ENCODE measurements at regions not wholly inside any gene's neighbourhood (a gene's known extent, or its start where the extent isn't known, plus 50 kb on each side); places are given as distances from the start of the nearest gene placed in this dataset.

GRCh38 chr5:3251784-3252183 lies 343.8 kb upstream of the IRX1 start:
- Histone ChIP-seq H3K9me3 (no peaks in the 10 kb centered on the region), H3K4me3 (no peak overlapping the region), H3K27ac (no peak overlapping the region), H3K4me1 (ENCODE audit: control insufficient read depth in 1 of 2, low read depth in 2 of 2) (no peaks in the 10 kb centered on the region), H3K27me3 (replicated peaks; ENCODE audit: insufficient read depth) (no peaks in the 10 kb centered on the region), H3K36me3 (no peaks in the 10 kb centered on the region)
- DNase-seq (ENCODE audit: low spot score), result no peak
- TF ChIP-seq CTCF (IDR thresholded peaks at IDR 0.05), result no peak
- ATAC-seq (ENCODE audit: insufficient number of reproducible peaks, low FRiP score, low read depth), result no peak

- Histone ChIP-seq H3K36me3 (no peaks in the 10 kb centered on the region), H3K27me3 (replicated peaks; ENCODE audit: insufficient read depth) (no peaks in the 10 kb centered on the region), H3K27ac (no peak overlapping the region), H3K9me3 (no peaks in the 10 kb centered on the region), H3K4me1 (ENCODE audit: control insufficient read depth in 1 of 2, low read depth in 2 of 2) (no peaks in the 10 kb centered on the region), H3K4me3 (no peak overlapping the region)
- ATAC-seq (ENCODE audit: insufficient number of reproducible peaks, low FRiP score, low read depth) (no peak), DNase-seq (ENCODE audit: low spot score) (no peak)
- TF ChIP-seq CTCF (IDR thresholded peaks at IDR 0.05), result no peak
These were observed 346.2 kb upstream of the IRX1 start for GRCh38 chr5:3249401-3249800.

GRCh38 chr5:3237276-3237868 lies 358.3 kb upstream of the IRX1 start:
- Histone ChIP-seq H3K27me3 (replicated peaks; ENCODE audit: insufficient read depth) (no peaks in the 10 kb centered on the region), H3K27ac (no peak overlapping the region), H3K4me3 (no peak overlapping the region), H3K36me3 (no peaks in the 10 kb centered on the region), H3K9me3 (no peaks in the 10 kb centered on the region), H3K4me1 (ENCODE audit: control insufficient read depth in 1 of 2, low read depth in 2 of 2) (no peaks in the 10 kb centered on the region)
- no peak for TF ChIP-seq CTCF (IDR thresholded peaks at IDR 0.05)
- ATAC-seq (ENCODE audit: insufficient number of reproducible peaks, low FRiP score, low read depth) (no peak), DNase-seq (ENCODE audit: low spot score) (no peak)

- ATAC-seq (ENCODE audit: insufficient number of reproducible peaks, low FRiP score, low read depth) (no peak), DNase-seq (ENCODE audit: low spot score) (no peak)
- H3K27me3 ChIP-seq (replicated peaks; ENCODE audit: insufficient read depth), result no peaks in the 10 kb centered on the region
- no peak for TF ChIP-seq CTCF (IDR thresholded peaks at IDR 0.05)
- H3K4me1 ChIP-seq (ENCODE audit: control insufficient read depth in 1 of 2, low read depth in 2 of 2), result no peaks in the 10 kb centered on the region
- no peak overlapping the region for H3K4me3 ChIP-seq
- no peaks in the 10 kb centered on the region for H3K36me3 ChIP-seq
- H3K9me3 ChIP-seq, result no peaks in the 10 kb centered on the region
- H3K27ac ChIP-seq, result no peak overlapping the region
These were observed 361.1 kb upstream of the IRX1 start for GRCh38 chr5:3234566-3234965.

GRCh38 chr5:3230941-3231340 lies 364.7 kb upstream of the IRX1 start:
- no peak for TF ChIP-seq CTCF (IDR thresholded peaks at IDR 0.05)

More at GRCh38 chr5:3230941-3231340, 364.7 kb upstream of the IRX1 start:
- ATAC-seq (ENCODE audit: insufficient number of reproducible peaks, low FRiP score, low read depth), result no peak
- H3K9me3 ChIP-seq, result no peaks in the 10 kb centered on the region
- no peaks in the 10 kb centered on the region for H3K27me3 ChIP-seq (replicated peaks; ENCODE audit: insufficient read depth)
- no peak overlapping the region for H3K4me3 ChIP-seq
- H3K27ac ChIP-seq, result no peak overlapping the region
- no peaks in the 10 kb centered on the region for H3K4me1 ChIP-seq (ENCODE audit: control insufficient read depth in 1 of 2, low read depth in 2 of 2)
- H3K36me3 ChIP-seq, result no peaks in the 10 kb centered on the region
- DNase-seq (ENCODE audit: low spot score), result no peak
